ENCODE measurements at regions not wholly inside any gene's neighbourhood (a gene's known extent, or its start where the extent isn't known, plus 50 kb on each side); places are given as distances from the start of the nearest gene placed in this dataset.

DNA sequence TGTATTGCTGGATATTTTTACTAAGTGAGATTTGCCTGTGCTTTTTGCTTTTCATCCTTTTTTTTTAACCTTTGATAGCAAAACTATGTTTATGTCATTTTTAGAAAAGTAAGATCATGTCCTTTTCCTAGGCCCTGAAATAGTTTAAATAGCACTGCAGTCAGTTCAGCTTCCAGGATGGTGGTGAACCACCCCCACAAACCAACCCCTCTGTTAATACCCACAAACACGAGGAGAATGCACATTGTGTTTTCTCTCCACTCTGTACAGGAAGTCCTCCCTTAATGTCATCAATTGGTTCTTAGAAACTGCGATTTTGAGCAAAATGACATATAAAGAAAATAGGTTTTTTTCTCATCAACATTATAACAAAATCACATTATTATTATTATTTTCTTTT lies 117.7 kb upstream of the DSCAM start:
- H3K27me3 ChIP-seq: no peaks in the 10 kb centered on the region
- H3K9me3 ChIP-seq: no peaks in the 10 kb centered on the region
- H3K4me1 ChIP-seq: no peaks in the 10 kb centered on the region
- H3K4me3 ChIP-seq: no peak overlapping the region
- intact Hi-C loops (cut with DNase I): no loop called here
- DNase-seq (no peak), ATAC-seq (no peak)
- TF ChIP-seq, protein P1, sequence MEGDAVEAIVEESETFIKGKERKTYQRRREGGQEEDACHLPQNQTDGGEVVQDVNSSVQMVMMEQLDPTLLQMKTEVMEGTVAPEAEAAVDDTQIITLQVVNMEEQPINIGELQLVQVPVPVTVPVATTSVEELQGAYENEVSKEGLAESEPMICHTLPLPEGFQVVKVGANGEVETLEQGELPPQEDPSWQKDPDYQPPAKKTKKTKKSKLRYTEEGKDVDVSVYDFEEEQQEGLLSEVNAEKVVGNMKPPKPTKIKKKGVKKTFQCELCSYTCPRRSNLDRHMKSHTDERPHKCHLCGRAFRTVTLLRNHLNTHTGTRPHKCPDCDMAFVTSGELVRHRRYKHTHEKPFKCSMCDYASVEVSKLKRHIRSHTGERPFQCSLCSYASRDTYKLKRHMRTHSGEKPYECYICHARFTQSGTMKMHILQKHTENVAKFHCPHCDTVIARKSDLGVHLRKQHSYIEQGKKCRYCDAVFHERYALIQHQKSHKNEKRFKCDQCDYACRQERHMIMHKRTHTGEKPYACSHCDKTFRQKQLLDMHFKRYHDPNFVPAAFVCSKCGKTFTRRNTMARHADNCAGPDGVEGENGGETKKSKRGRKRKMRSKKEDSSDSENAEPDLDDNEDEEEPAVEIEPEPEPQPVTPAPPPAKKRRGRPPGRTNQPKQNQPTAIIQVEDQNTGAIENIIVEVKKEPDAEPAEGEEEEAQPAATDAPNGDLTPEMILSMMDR (IDR thresholded peaks at IDR 0.05): no peak
- no peak for TF ChIP-seq POLR2A (IDR thresholded peaks at IDR 0.05)
- H3K36me3 ChIP-seq: no peaks in the 10 kb centered on the region
- no peak overlapping the region for H3K27ac ChIP-seq
- 53% methylated on average over 2 of the region's 2 CpGs for WGBS (ENCODE audit: insufficient coverage, low coverage, low lambda C conversion rate, missing lambda C conversion rate)

DNA sequence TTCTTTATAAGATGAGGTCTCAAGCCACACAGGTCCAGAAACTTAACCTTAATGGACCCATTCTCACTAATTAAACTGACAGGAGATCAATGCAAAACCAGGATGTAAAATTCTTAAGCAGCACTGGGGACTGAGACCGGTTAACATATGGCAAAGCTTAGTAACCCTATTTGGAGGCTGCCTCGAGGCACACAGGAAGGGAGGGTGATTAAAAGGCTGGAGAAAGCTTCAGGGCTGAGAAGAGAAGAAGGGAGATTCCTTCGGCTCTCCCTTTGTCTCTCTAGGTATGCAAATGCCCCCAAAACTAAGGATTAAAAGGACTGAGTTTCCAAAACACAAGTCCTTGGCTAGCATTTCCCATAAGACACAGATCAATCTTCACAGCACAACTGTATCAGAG lies 120.8 kb upstream of the DSCAM start:
- ATAC-seq: no peak
- TF ChIP-seq, protein P1 (IDR thresholded peaks at IDR 0.05): no peak
- TF ChIP-seq POLR2A (IDR thresholded peaks at IDR 0.05): no peak
- H3K27me3 ChIP-seq: no peaks in the 10 kb centered on the region

DNA sequence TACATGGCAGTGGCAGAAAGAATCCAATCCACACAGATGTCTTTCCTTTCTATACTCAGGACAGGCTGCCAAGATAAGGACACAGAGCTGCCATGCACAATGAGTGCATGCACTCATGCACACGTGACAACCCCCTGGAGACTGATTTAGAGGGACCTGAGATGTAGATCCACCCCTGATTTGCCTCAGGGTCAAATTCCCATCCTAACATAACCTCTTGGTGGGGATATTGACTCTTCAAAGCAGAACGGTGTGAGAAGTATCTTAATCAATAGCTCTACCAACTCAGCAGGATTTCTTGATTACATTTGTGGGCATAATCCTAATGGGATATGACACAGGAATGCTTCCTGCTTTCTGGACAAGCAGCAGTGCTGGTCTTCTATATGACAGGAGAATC lies 125.2 kb upstream of the DSCAM start:
- H3K36me3 ChIP-seq: no peaks in the 10 kb centered on the region
- no peak for DNase-seq
- TF ChIP-seq, protein P1 (IDR thresholded peaks at IDR 0.05): no peak
- TF ChIP-seq POLR2A (IDR thresholded peaks at IDR 0.05): no peak
- no peaks in the 10 kb centered on the region for H3K27me3 ChIP-seq
- H3K27ac ChIP-seq: no peak overlapping the region
- H3K4me3 ChIP-seq: no peak overlapping the region
- WGBS (ENCODE audit: insufficient coverage, low coverage, low lambda C conversion rate, missing lambda C conversion rate): 13% methylated on average over 2 of the region's 2 CpGs
- no peaks in the 10 kb centered on the region for H3K9me3 ChIP-seq
- no peaks in the 10 kb centered on the region for H3K4me1 ChIP-seq
- intact Hi-C loops (cut with DNase I): no loop called here
- ATAC-seq: no peak

More for the DNA sequence above, 120.8 kb upstream of the DSCAM start:
- H3K9me3 ChIP-seq: no peaks in the 10 kb centered on the region
- H3K4me3 ChIP-seq: no peak overlapping the region
- DNase-seq: no peak
- H3K27ac ChIP-seq: no peak overlapping the region
- intact Hi-C loops (cut with DNase I): no loop called here
- H3K4me1 ChIP-seq: no peaks in the 10 kb centered on the region
- 31% methylated on average over 3 of the region's 3 CpGs for WGBS (ENCODE audit: insufficient coverage, low coverage, low lambda C conversion rate, missing lambda C conversion rate)
- H3K36me3 ChIP-seq: no peaks in the 10 kb centered on the region

DNA sequence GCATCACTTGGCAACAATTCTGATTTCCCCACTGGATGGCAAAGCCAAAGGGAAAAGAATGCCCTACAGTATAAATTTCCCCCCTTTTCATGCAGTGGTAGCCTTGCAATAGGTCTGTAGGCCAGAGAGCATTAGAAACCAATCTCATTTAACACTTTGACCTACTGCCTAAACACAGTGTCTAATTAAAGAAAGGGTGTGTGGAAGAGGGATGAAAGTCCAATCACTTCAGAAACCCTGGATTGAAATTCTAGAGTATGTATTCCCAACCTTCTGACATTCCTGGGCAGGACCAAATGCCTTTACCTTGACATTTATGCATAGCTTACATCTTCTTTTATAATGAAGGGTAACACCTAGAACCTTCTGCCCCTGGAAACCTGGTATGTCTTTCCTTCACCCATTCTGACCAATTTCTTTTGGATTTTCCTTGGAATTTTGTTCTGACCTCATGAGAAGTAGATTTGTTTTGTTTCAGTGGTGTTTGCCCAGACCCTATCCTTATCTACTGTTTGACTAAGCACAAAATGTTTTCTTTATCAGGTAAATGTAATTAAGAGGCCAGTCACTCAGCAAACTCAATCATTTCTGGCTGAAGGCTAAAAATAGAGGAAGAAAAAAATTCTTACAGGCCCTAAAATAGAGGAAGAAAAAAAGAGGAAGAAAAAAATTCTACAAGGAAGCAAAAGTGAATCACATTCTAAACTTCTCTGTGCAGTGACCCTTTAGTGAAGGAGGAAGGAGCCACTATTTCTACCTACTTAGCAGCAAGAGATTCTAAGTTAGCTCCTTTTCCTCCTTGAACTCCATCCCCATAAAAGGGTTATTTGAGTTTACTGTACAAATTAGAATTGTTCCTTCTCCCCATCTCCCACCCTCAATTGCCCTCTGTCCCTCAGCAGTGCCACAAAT lies 129.5 kb upstream of the DSCAM start:
- Histone ChIP-seq H3K36me3 (no peaks in the 10 kb centered on the region), H3K9me3 (no peaks in the 10 kb centered on the region), H3K27me3 (no peaks in the 10 kb centered on the region), H3K27ac (no peak overlapping the region), H3K4me1 (no peaks in the 10 kb centered on the region), H3K4me3 (no peak overlapping the region)
- no peak for DNase-seq
- intact Hi-C loops (cut with DNase I): no loop called here
- TF ChIP-seq POLR2A (IDR thresholded peaks at IDR 0.05): no peak
- TF ChIP-seq, protein P1 (IDR thresholded peaks at IDR 0.05): no peak
- ATAC-seq: peak in 3 of 4 donors; percentile 26 to 69 (median 33)
